SK-N-SH treated with all-trans-retinoic acid at 6 μM for 48 hours (cell line): ENCODE measurements at regions not wholly inside any gene's neighbourhood (a gene's known extent, or its start where the extent isn't known, plus 50 kb on each side); places are given as distances from the start of the nearest gene placed in this dataset.

Experiments used
- ESRRG ChIP-seq: fragments of 250-450 bp; sonication (Bioruptor Pico); IDR thresholded peaks from 2 replicates; pipeline ENCODE4 v1.6.1; 2021; ENCODE audit warnings: mild to moderate bottlenecking
- RARB ChIP-seq: fragments of 250-450 bp; sonication (Bioruptor Pico); IDR thresholded peaks from 2 replicates; pipeline ENCODE4 v1.8.0; 2021; ENCODE audit warnings: mild to moderate bottlenecking, moderate library complexity
- ZFP3 ChIP-seq: fragments of 250-450 bp; sonication (Bioruptor Pico); IDR thresholded peaks from 2 replicates; pipeline ENCODE4 v1.5.0; 2020; ENCODE audit warnings: mild to moderate bottlenecking, moderate library complexity
- ZFP30 ChIP-seq: fragments of 450-650 bp; formaldehyde crosslinking; IDR thresholded peaks from 2 replicates; pipeline ENCODE4 v1.5.0; 2022; ENCODE audit warnings: mild to moderate bottlenecking, moderate library complexity
- ZNF565 ChIP-seq: fragments of 450-650 bp; formaldehyde crosslinking; conservative IDR thresholded peaks from 2 replicates; pipeline ENCODE4 v1.5.0; 2020; ENCODE audit warnings: low read depth, mild to moderate bottlenecking, moderate library complexity
- ZNF70 ChIP-seq: fragments of 450-650 bp; formaldehyde crosslinking; IDR thresholded peaks from 2 replicates; pipeline ENCODE4 v1.5.0; 2020; ENCODE audit warnings: mild to moderate bottlenecking, moderate library complexity
- TF ChIP-seq, protein P1 (sequence below): fragments of 250-450 bp; sonication (Bioruptor Pico); IDR thresholded peaks from 2 replicates; pipeline ENCODE4 v1.8.0; 2020; ENCODE audit warnings: mild to moderate bottlenecking, moderate library complexity, borderline replicate concordance

DNA sequence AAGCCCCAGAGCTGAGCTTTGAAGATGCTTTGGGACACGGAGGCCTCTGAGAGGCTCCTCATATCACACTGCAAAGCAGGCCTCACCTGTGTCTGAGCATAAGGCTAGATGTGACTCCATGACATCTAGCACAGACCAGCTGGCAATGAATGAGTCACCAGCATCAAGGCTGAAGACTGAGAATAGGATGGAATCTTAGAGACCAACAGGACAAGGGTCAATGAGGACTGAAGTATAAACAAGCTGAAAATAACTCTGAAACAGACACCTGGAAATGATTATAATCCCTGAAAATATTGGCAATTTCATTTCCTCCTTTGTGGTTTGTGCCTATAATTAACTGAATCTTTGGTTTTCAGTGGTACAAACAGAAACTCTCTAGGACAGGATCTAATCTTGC is 87.1 kb upstream of the PRPS1 start:
- TF ChIP-seq RARB (CRISPR knock-in tag): no peak
- TF ChIP-seq ZNF565 (CRISPR knock-in tag): no peak
- TF ChIP-seq ESRRG: no peak
- no peak for TF ChIP-seq ZNF70 (CRISPR knock-in tag)
- no peak for TF ChIP-seq ZFP3 (CRISPR knock-in tag)
- TF ChIP-seq, protein P1, sequence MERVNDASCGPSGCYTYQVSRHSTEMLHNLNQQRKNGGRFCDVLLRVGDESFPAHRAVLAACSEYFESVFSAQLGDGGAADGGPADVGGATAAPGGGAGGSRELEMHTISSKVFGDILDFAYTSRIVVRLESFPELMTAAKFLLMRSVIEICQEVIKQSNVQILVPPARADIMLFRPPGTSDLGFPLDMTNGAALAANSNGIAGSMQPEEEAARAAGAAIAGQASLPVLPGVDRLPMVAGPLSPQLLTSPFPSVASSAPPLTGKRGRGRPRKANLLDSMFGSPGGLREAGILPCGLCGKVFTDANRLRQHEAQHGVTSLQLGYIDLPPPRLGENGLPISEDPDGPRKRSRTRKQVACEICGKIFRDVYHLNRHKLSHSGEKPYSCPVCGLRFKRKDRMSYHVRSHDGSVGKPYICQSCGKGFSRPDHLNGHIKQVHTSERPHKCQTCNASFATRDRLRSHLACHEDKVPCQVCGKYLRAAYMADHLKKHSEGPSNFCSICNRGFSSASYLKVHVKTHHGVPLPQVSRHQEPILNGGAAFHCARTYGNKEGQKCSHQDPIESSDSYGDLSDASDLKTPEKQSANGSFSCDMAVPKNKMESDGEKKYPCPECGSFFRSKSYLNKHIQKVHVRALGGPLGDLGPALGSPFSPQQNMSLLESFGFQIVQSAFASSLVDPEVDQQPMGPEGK (CRISPR knock-in tag): no peak
- no peak for TF ChIP-seq ZFP30 (CRISPR knock-in tag)
